ENCODE measurements at regions not wholly inside any gene's neighbourhood (a gene's known extent, or its start where the extent isn't known, plus 50 kb on each side); places are given as distances from the start of the nearest gene placed in this dataset.

DNA sequence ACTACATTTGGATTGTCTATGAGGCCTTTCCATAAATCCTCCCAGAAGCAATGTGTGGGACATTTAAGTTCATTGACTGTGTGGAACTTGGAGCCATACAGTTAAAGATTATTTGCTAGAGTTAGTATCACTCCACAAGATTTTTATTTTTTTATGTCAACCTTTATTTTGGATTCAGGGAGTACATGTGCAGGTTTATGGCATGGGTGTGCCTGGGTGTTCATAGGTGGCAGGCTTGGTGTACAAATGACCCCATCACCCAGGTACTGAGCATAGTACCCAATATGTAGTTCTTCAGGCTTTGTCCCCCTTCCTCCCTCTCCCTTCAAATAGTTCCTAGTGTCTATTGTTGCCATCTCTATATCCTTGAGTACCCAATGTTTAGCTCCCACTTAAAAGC, 199.8 kb upstream of the ZFP42 start:
- TF ChIP-seq POLR2AphosphoS5 (IDR thresholded peaks at IDR 0.05; ENCODE audit: insufficient read depth in 1 of 2, low read depth in 1 of 2) (no peak), POLR2A (IDR thresholded peaks at IDR 0.05) (no peak)
- TF ChIP-seq, protein P1, sequence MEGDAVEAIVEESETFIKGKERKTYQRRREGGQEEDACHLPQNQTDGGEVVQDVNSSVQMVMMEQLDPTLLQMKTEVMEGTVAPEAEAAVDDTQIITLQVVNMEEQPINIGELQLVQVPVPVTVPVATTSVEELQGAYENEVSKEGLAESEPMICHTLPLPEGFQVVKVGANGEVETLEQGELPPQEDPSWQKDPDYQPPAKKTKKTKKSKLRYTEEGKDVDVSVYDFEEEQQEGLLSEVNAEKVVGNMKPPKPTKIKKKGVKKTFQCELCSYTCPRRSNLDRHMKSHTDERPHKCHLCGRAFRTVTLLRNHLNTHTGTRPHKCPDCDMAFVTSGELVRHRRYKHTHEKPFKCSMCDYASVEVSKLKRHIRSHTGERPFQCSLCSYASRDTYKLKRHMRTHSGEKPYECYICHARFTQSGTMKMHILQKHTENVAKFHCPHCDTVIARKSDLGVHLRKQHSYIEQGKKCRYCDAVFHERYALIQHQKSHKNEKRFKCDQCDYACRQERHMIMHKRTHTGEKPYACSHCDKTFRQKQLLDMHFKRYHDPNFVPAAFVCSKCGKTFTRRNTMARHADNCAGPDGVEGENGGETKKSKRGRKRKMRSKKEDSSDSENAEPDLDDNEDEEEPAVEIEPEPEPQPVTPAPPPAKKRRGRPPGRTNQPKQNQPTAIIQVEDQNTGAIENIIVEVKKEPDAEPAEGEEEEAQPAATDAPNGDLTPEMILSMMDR (IDR thresholded peaks at IDR 0.05), result no peak
